ENCODE measurements at regions not wholly inside any gene's neighbourhood (a gene's known extent, or its start where the extent isn't known, plus 50 kb on each side); places are given as distances from the start of the nearest gene placed in this dataset.

DNA sequence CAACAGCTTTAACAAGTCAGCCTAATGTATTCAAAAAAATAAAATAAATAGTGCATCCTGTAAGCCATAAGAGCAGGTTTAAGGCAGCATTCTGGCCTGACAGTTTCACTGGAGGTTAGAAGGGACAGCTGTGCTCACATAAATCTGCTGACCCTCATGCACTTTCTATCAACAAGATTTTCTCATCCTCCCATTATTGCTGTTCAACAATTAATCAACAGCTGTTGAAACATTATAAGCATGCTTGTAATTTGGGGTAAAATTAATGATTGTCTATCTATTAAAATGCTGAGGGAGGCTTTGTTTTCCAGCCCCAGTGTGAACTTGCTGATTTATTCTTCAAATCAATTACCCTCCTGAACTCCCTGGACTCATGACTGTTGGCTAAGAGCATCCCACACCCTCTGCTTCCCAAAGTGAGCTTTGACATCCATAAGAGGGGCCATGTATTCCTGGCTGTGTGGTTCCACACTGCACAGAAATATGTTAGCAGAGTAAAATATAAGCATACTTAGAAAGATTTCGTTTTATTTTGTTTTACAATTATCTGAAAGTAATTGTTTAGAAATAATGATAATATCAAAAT lies 492.4 kb downstream of the EFNB2 start:
- H3K27me3 Mint-ChIP-seq = peaks cover 7% of the 10 kb centered on the region
- no peaks in the 10 kb centered on the region for H3K4me1 Mint-ChIP-seq
- H3K9me3 Mint-ChIP-seq = peaks cover 4 to 6% of the 10 kb centered on the region in 2 donors
- H3K4me3 Mint-ChIP-seq = no peak overlapping the region
- ATAC-seq (no peak), DNase-seq (no peak)
- no peak overlapping the region for H3K27ac Mint-ChIP-seq

DNA sequence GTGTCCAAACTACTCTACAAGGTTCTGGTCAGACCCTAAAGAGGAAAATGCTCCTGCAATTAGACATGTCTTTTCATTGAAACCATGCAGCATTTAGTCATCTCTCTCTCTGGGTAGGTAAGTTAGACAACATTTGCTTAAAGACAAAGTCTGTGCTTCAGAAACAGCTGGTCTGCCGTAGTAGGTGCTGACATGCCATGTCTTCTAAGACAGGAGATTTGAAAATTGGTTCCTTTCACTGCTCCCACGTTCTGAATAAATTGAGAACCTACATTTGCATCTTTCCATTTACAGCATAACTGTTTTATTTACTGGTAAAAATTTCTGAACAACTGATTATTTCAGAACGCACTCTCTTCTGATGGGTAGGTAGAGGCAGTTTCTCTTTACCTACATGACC lies 494.0 kb downstream of the EFNB2 start:
- H3K4me1 Mint-ChIP-seq = no peaks in the 10 kb centered on the region
- H3K27ac Mint-ChIP-seq = no peak overlapping the region
- H3K27me3 Mint-ChIP-seq = peaks cover 7% of the 10 kb centered on the region
- no peak overlapping the region for H3K4me3 Mint-ChIP-seq
- DNase-seq (no peak), ATAC-seq (no peak)
- H3K9me3 Mint-ChIP-seq = peaks cover 4 to 6% of the 10 kb centered on the region in 2 donors

DNA sequence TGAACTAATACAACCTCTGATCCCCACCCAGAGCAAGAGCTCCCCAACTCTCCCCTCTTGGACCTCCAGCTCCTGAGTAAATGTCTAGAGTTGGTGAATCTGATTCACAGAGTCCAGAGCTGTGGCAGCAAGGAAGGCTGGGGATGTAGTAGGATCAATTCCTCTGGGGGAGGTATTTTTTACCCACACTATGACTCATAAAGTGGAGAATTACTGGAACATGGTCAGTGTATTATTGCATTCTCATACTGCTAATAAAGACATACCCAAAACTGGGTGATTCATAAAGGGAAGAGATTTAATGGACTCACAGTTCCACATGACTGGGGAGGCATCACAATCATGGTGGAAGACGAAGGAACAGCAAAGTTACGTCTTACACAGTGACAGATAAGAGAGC lies 496.7 kb downstream of the EFNB2 start:
- no peak overlapping the region for H3K4me3 Mint-ChIP-seq
- ATAC-seq (no peak), DNase-seq (no peak)
- no peak overlapping the region for H3K27ac Mint-ChIP-seq
- peaks cover 4 to 6% of the 10 kb centered on the region in 2 donors for H3K9me3 Mint-ChIP-seq
- no peaks in the 10 kb centered on the region for H3K4me1 Mint-ChIP-seq
- H3K27me3 Mint-ChIP-seq = peaks cover 7% of the 10 kb centered on the region

DNA sequence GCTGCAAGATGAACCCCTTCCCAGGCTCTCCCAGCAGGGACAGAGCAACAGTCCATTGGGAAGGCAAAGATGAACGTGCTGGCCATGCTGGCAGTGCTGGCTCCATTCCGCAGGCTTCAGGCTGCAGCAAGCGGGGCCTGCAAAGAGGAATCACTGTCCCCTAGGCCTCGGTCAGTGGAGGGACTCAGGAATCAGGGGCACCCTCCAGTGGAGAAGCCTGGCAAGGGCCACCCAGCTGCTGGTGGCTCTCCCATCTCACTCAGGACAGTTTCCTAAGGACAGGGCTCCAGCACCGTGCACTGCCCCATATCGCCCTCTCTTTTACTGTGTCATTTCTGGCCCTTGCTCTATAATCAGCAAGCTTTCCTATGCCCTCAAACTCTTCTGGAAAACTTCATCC lies 498.6 kb downstream of the EFNB2 start:
- ATAC-seq (no peak), DNase-seq (no peak)
- Mint-ChIP-seq H3K4me3 (no peak overlapping the region), H3K4me1 (no peaks in the 10 kb centered on the region), H3K9me3 (peaks cover 4 to 6% of the 10 kb centered on the region in 2 donors), H3K27me3 (peaks cover 7% of the 10 kb centered on the region), H3K27ac (no peak overlapping the region)

DNA sequence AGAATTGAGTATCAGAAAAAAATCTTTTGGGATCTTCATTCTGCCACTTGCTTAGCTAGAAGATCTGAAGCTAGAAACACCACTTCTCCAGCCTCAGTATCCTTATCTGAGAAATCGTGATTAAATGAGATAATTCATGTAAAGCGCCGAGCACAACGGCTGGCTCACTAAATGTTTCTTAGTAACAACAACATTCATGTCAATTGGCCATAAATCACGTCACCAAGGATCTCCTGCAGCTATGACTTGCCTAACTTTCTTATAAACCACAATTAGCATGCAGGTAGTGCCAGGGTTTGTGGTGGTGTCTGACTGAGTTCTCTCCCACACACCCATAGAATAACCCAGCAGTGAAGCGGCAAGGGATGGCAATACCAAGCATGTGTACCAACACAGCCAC lies 501.3 kb downstream of the EFNB2 start:
- Mint-ChIP-seq H3K27ac (no peak overlapping the region), H3K4me1 (no peaks in the 10 kb centered on the region)

DNA sequence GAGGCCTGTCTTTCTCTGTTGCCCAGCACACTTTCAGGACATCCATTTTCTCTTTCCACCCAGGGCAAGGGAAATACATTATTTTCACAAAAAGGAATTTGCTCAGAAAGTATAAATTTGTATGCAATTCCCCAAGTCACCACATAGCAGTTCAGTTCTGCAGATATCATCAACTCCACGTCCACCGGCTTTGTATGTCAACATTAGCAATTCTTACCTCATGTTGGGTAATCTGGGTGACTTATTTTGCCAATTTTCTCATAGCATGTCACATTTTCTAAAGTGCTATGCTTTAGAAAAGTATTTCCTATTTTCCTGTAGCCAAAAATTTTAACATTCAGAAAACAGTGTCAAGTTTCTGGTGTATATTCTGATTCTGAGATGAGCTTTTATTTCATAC lies 501.8 kb downstream of the EFNB2 start:
- Mint-ChIP-seq H3K27ac (no peak overlapping the region), H3K4me3 (no peak overlapping the region), H3K27me3 (peaks cover 6% of the 10 kb centered on the region), H3K4me1 (no peaks in the 10 kb centered on the region), H3K9me3 (no peaks in the 10 kb centered on the region)
- DNase-seq (no peak), ATAC-seq (no peak)

More for the DNA sequence above, 501.3 kb downstream of the EFNB2 start:
- ATAC-seq (no peak), DNase-seq (no peak)
- Mint-ChIP-seq H3K4me3 (no peak overlapping the region), H3K27me3 (peaks cover 7% of the 10 kb centered on the region), H3K9me3 (peaks cover 0 to under 1% of the 10 kb centered on the region in 2 donors)

DNA sequence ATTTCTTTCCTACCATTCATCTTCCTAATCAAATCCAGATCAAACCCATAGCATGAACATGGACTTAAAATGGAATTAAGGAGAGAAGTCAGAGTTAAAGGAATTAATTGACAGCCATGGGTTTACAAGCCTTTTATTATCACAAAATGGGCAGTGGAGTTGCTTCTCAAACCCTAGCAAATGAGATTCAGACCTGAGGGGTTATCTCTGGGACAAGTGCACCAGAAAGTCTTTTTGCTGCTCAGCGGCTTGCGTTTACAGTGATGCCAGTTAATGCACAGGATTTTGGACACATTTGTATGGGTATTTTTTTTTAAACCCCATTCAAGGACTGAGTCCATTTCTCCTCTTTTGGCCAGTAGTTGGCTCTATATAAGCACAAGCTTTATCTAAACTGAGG lies 503.0 kb downstream of the EFNB2 start:
- Mint-ChIP-seq H3K27ac (no peak overlapping the region), H3K4me3 (no peak overlapping the region), H3K27me3 (no peaks in the 10 kb centered on the region), H3K4me1 (no peaks in the 10 kb centered on the region), H3K9me3 (no peaks in the 10 kb centered on the region)
- ATAC-seq (no peak), DNase-seq (no peak)

DNA sequence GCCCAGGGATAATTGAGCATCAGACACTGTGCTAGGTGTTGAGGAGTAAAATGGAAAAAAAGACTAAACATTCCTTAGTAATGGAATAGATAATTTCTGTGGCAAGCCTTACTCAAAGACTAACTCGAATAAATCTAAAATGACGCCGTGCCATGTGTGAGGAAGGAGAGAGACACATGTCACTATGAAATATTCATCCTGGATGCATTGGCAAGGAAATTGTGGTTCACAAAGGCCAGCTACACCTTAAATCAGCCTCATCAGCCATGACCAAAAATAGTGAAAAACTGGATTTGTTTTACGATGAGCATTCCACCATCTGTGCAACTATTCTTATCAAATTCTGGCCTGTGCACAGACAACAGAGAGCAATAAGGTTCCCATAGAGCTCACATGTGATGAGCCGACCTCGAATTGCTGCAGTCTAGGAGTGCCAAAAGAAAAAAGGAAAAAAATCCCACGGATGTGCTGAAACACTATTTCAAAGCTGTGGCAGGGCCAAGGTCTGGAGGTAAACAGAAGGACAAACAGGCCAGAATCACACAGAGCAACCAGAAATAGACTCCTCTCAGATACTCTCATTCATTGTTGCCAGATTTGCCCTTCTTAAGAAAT lies 505.7 kb downstream of the EFNB2 start:
- H3K4me3 Mint-ChIP-seq = no peak overlapping the region
- H3K9me3 Mint-ChIP-seq = no peaks in the 10 kb centered on the region
- ATAC-seq (no peak), DNase-seq (no peak)
- H3K4me1 Mint-ChIP-seq = no peaks in the 10 kb centered on the region
- peak overlapping the region in 1 of 2 donors; percentile 68 for H3K27ac Mint-ChIP-seq
- H3K27me3 Mint-ChIP-seq = no peaks in the 10 kb centered on the region

DNA sequence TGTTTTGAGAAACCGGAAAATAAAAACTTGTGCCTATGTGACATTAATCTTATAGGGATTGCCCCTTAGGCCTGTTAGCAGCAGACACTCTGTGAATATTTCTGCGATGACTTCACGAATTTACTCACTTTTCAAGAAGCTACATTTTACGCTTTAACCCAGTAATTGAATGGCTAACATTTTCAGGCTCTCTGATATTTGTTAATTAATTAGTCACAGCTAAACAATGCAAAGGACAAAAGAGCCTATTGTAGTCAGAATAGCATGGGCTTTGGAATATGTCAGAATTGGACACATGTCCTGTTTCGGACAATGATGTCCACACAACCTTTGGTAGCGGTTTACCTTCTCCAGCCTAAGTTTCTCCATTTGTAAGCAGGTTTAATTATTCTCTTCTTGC lies 506.6 kb downstream of the EFNB2 start:
- DNase-seq = no peak
- H3K27ac Mint-ChIP-seq = no peak overlapping the region

DNA sequence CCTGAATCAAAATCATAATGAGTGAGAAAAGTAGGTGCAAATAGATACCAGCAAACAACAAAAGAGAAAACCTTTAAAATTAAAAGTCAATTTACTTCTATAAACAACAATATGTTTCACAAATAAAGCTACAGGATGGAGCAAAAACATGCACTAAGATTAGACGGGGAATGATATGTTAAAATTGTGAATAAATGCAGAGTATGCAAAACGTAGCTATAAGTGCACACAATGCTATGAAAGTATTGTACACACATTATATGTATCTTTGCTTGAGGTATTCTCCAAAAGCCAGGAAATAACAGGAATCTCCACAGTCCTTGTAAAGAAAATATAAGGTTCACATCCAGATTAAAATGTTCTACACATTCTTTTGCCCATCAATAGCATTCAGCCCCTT lies 523.9 kb downstream of the EFNB2 start:
- Mint-ChIP-seq H3K9me3 (peaks cover 7 to 11% of the 10 kb centered on the region in 2 donors), H3K4me3 (no peak overlapping the region), H3K27ac (peak overlapping the region in 1 of 2 donors; percentile 49), H3K27me3 (no peaks in the 10 kb centered on the region), H3K4me1 (no peaks in the 10 kb centered on the region)
- ATAC-seq = no peak
- no peak for DNase-seq

More for the DNA sequence above, 506.6 kb downstream of the EFNB2 start:
- no peaks in the 10 kb centered on the region for H3K27me3 Mint-ChIP-seq
- no peaks in the 10 kb centered on the region for H3K9me3 Mint-ChIP-seq
- no peaks in the 10 kb centered on the region for H3K4me1 Mint-ChIP-seq
- no peak for ATAC-seq
- H3K4me3 Mint-ChIP-seq = no peak overlapping the region

DNA sequence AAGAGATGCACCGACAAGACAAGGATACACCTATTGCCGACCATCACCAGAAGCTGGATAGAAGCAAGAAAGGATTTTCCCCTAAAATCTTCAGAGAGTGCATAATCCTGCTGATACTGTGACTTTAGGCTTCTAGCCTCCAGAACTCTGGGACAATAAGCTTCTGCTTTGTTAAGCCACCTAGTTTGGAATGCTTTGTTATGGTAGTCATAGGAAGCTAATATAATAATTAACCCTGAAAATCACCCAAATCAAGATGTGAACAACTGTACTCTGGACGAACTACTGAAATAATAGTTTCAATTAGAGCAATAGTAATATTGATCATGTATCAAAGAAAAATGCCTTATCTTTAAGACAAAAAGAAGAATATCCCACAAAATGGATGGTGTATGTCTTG lies 524.6 kb downstream of the EFNB2 start:
- peaks cover 7 to 11% of the 10 kb centered on the region in 2 donors for H3K9me3 Mint-ChIP-seq

DNA sequence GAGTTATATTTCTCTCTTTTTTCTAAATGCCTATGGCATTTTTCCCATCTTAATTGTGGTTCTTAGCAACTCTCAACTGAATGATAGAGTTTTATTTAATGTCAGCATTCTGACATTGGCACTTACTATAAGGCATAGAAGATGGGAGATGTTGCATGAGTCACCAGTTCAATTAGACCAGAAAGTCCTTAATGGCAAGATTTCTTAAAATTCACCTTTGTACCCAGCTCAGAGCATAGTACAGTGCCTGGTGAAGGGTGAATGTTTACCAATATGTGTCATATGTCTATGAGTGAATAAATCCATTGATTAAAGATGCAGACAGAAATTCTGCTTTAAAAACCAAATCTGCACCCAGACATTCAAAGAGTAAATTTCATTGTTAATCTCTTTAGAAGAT lies 526.9 kb downstream of the EFNB2 start:
- Mint-ChIP-seq H3K27me3 (peaks cover 8% of the 10 kb centered on the region), H3K4me3 (no peak overlapping the region), H3K4me1 (no peaks in the 10 kb centered on the region), H3K9me3 (peaks cover 7 to 11% of the 10 kb centered on the region in 2 donors), H3K27ac (no peak overlapping the region)
- ATAC-seq (no peak), DNase-seq (no peak)

More for the DNA sequence above, 524.6 kb downstream of the EFNB2 start:
- Mint-ChIP-seq H3K27me3 (no peaks in the 10 kb centered on the region), H3K4me3 (no peak overlapping the region), H3K4me1 (no peaks in the 10 kb centered on the region), H3K27ac (no peak overlapping the region)
- ATAC-seq (no peak), DNase-seq (no peak)

DNA sequence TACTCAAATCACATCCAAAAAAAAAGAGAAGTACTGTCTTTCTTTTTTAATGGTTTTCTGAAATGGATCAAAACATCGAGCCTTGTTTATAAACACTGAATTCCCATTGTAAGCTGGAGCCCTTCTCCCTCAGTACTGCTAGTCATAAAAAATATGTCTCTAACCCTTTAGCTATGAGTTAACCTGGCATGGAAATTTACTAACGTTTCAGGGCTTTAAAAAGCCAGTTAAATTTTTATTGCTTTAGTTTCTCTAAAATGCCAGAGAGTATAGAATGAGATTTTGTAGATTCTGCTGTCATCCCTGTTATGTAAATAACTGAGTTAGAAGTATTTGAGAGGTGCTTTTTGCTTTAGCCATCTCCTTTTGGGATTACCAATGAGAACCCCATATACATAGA lies 528.3 kb downstream of the EFNB2 start:
- H3K27ac Mint-ChIP-seq = no peak overlapping the region
- DNase-seq (no peak), ATAC-seq (no peak)
- no peaks in the 10 kb centered on the region for H3K4me1 Mint-ChIP-seq
- peaks cover 0 to 4% of the 10 kb centered on the region in 2 donors for H3K9me3 Mint-ChIP-seq
- no peak overlapping the region for H3K4me3 Mint-ChIP-seq
- H3K27me3 Mint-ChIP-seq = peaks cover 8% of the 10 kb centered on the region

DNA sequence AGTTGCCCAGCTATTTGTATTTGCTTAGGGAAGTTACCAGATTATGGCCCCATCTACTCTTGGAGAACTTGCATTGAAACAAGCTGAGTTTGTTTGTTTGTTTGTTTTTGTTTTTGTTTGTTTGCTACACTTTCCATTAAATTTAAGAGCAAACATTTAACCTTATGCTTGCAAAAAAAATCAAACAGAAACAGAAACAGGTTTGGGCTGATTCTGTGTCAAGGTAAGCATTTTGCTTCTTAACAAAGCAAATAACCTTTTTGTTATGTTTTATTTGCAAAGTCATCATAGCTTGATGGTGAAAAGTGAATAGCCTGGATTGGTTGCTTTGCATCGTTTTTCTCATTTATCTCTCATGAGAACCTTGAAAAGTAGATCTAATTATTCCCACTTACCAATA lies 531.8 kb downstream of the EFNB2 start:
- peaks cover 8% of the 10 kb centered on the region for H3K27me3 Mint-ChIP-seq
- no peak overlapping the region for H3K27ac Mint-ChIP-seq
- H3K4me1 Mint-ChIP-seq = no peaks in the 10 kb centered on the region
- H3K9me3 Mint-ChIP-seq = peaks cover 4 to 7% of the 10 kb centered on the region in 2 donors
- DNase-seq (no peak), ATAC-seq (no peak)
- H3K4me3 Mint-ChIP-seq = no peak overlapping the region

DNA sequence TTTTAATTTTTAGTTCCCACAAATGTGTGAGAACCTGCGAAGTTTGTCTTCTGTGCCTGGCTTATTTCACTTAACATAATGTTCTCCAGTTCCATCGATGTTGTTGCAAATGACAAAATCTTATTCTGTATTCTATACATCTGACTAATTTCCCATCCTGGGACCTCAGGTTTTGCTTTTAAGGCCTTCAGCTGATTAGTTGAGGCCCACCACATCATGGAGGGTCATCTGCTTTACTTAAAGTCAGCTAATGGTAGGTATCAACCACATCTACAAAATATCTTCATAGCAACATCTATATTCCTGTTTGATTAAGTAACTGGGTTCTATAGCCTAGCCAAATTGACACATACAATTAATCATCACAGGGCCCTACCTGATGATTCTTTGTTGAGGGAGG lies 534.0 kb downstream of the EFNB2 start:
- no peak overlapping the region for H3K4me3 Mint-ChIP-seq
- ATAC-seq (no peak), DNase-seq (no peak)
- no peak overlapping the region for H3K27ac Mint-ChIP-seq
- peaks cover 6 to 7% of the 10 kb centered on the region in 2 donors for H3K9me3 Mint-ChIP-seq
- no peaks in the 10 kb centered on the region for H3K4me1 Mint-ChIP-seq
- H3K27me3 Mint-ChIP-seq = peaks cover 8% of the 10 kb centered on the region

DNA sequence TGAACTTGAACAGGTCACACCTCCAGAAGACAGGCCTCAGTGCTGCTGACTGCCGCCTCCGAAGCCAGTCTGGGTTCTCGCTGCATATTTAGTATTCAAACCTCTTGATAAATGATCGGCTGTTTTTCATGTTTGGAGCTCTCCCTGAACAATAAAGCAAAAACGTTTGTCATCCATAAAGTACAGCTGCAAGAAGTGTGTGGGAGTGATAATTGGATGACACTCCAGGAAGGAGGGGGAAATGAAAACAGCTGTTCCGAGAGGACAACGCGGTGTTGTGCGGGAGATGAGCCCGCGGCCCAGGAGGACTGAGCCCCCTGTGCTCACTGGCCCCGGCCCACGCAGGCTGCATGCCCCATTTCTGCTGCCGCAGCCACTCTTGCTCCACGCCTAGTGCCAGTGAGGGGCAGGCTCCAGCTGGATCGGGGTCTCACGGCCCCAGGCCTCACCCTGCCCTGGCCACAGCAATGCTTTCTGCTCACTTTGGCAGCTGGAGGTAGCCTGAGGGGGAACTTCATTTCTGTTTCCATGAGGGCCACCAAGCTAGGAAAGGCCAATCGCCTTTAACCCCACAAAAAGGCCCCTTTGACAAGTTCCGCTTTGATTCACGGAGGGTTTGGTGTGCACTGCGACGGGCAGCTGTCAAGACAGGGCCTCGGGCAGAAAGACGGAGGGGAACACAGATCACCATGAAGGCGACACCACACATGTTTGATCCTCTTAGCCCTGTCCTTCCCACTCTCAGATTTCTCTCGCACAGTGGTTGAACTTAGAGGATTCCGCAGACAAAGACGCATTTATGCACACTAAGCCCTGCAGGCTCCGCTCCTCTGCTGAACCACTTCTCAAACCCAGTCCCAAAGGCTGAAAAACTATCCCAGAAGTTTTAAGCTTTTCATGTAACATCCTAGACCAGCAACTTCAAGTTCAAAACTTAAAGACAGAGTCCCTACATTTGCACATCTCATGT lies 537.6 kb downstream of the EFNB2 start:
- H3K27ac Mint-ChIP-seq = no peak overlapping the region
- DNase-seq (no peak), ATAC-seq (no peak)
- no peaks in the 10 kb centered on the region for H3K4me1 Mint-ChIP-seq
- peaks cover 6 to 7% of the 10 kb centered on the region in 2 donors for H3K9me3 Mint-ChIP-seq
- H3K27me3 Mint-ChIP-seq = peaks cover 10% of the 10 kb centered on the region
- no peak overlapping the region for H3K4me3 Mint-ChIP-seq

Measured in stimulated activated naive CD8-positive, alpha-beta T cell treated with anti-CD3 and anti-CD28 coated beads, Interleukin-15, amount 100 ng/mL, for 72 hours (primary cell).